GM18907 (cell line): ENCODE measurements at regions not wholly inside any gene's neighbourhood (a gene's known extent, or its start where the extent isn't known, plus 50 kb on each side); places are given as distances from the start of the nearest gene placed in this dataset.
A peak's percentile ranks its signal among the peaks of the same experiment; 100 is the strongest.

ENCODE experiments used
- ATAC-seq: cut with Tn5 transposase; IDR thresholded peaks from one replicate; pipeline ENCODE4 v1.9.1; 2021; ENCODE audit warnings: mild to moderate bottlenecking, moderate library complexity; ENCODE audit not compliant: unreplicated experiment

GRCh38 chr10:42998481-42999384 lies 78.1 kb upstream of the RET start:
- no peak for ATAC-seq

GRCh38 chr10:42999385-43000020 lies 77.4 kb upstream of the RET start:
- no peak for ATAC-seq

GRCh38 chr10:43000021-43000411 lies 76.9 kb upstream of the RET start:
- ATAC-seq: no peak

DNA sequence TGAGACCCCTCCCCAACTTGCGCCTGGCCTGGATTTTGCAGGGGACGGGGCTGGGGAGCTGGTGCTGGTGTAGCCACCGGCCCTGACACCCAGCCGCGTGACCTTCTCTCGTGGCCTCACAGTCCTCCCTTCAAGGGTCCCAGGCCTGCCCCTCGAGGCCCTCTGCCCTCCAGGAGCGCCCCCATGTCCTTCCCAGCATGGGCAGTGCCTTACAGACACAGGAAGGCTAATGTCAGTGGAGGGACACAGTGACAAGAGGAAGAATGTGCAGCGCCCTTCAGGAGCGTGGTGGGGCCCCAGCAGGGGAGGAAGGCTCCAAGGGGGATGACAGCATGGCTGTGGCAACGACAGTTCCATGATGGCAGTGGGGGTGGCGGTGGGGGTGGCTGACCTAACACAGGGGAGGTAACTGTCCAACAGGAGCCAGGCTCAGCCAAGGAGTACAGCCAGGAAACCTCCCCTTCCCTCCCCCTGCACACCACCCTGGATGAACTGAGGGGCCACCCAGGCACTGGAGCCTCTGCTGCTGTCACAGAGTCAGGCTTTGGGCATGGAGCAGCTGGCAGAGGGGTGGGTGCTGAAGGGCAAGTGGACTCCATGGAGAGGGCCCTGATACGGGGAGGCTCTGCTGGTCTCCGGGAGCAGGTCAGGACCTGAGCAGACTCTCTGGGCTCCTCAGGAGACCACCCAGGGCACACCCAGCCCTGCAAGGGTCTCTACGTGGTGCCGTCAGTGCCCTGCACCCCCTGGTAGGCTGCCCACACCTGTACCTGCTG lies 76.0 kb upstream of the RET start:
- no peak for ATAC-seq

DNA sequence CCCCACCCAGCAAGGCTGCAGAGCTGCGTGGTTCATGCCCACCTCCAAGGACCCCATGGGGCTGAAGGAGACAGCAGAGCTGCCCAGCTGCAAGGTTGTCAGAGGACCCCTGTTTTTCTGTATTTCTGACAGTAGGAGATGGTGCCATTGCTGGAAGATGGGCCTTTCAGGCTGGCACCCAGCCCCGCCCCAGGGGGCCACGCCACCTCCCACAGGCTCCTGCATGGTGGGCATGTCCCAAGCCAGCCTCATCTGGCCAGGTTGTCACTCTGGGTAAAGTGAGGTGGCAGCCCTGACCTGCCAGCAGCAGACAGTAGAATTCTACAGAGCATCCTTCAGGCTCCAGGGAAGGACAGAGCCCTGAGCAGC lies 75.5 kb upstream of the RET start:
- ATAC-seq: no peak

GRCh38 chr10:43002596-43002995 lies 74.3 kb upstream of the RET start:
- ATAC-seq: no peak

- no peak for ATAC-seq
Measured at GRCh38 chr10:43006490-43006889, 70.4 kb upstream of the RET start.

DNA sequence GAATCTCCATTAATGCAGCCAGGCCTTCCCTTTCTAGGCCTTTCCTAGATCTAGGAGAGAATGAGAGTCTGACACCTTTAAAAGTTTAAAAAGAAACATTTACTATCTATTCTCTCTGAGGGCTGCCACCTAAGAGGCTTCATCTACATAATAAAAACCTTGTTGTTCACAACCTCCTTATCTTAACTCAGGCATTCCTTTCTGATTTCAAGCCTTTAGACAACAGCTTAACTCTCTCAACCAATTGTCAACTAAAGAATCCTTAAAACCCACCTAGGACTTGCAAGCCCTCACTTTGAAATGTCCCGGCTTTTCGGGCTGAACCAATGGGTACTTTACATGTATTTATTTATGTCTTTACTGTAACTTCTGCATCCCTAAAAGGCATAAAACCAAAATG lies 64.3 kb upstream of the RET start:
- ATAC-seq: no peak

- peak; percentile 75 for ATAC-seq
Measured at GRCh38 chr10:43013065-43013464, 63.8 kb upstream of the RET start.

- no peak for ATAC-seq
Measured at GRCh38 chr10:43024524-43024923, 52.3 kb upstream of the RET start.

GRCh38 chr10:43024942-43025700 lies 51.7 kb upstream of the RET start:
- no peak for ATAC-seq

DNA sequence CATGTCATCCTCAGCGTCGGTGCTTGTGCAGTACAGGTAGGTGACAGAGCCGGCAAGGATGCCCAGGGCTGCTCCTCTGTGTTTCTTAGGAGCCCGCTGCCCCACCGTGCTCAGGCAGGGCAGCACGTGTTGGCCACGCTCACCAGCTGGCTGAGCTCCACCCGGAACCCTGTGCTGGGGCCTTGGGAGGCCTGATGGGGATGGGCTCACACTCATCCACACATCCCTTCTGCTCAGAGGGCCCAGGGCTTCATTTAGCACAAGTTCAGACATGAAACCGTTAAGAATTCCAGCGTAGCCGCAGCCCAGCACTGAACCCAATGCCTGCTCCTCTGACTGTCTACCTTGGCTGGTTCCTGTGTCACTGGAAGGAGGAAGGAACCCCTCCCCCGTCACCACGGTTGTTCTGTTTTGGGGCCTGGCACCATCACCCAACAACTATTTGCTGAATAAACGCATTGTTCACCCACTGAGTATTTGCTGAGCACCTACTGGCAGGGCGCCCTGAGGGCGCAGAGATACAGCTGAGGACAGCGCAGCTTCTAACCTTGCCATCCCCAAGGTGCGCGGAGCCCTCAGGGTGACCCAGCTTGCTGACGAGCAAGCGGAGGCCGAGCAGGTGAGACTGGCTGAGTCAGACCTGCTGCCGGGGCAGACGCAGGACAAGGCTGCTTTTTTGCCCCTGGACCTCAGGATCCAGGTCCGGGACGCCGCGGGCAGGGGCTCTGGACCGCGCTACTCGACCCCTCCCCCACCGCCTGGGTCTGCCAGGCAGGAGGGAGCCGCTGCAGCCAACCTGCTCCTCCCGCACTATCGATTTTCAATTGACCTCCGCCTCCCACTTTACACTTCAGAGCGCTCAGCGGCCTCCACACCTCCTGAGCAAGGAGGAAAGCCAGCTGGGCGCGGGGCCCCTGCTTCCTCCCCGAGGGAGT lies 50.6 kb upstream of the RET start:
- no peak for ATAC-seq
